Panc1 (cell line): ENCODE measurements at regions not wholly inside any gene's neighbourhood (a gene's known extent, or its start where the extent isn't known, plus 50 kb on each side); places are given as distances from the start of the nearest gene placed in this dataset.

Experiments
- ATAC-seq: fragments of 200-7000 bp; cut with Tn5 transposase; 2 replicates; pipeline ENCODE4 v1.9.1; 2020; ENCODE audit warnings: mild to moderate bottlenecking, moderate library complexity
- BruUV-seq: library from RNA; stranded (reverse); fragments of 400-500 nt; replicated peaks from 2 replicates; lab custom pipeline; 2021; lab: Mats Ljungman, UMichigan
- CTCF ChIA-PET: fragments of 300-600 bp; sonication (Branson Sonifier 250); formaldehyde crosslinking; loops from one replicate; lab custom pipeline; 2022; ENCODE audit warnings: antibody characterized with exemption; lab: Charles Lee
- POLR2A ChIA-PET: fragments of 300-600 bp; sonication (Branson Sonifier 250); formaldehyde crosslinking; loops from one replicate; lab custom pipeline; 2022; ENCODE audit warnings: antibody characterized with exemption; lab: Charles Lee
- DNase-seq: peaks from one replicate; pipeline ENCODE4 v3.0.0-alpha.2; 2010; ENCODE audit warnings: low read depth, low spot score
- H3K27ac ChIP-seq: 2 replicates; pipeline ENCODE4 v1.5.1; 2011; ENCODE audit warnings: mild to moderate bottlenecking, low read length, inconsistent platforms
- H3K27me3 ChIP-seq: fragments of 200-500 bp; sonication (Bioruptor generic); 2 replicates; pipeline ENCODE4 v1.6.0; 2014; ENCODE audit warnings: low read length, inconsistent platforms; ENCODE audit not compliant: control insufficient read depth, insufficient read depth
- H3K36me3 ChIP-seq: fragments of 200-500 bp; sonication (Bioruptor generic); 2 replicates; pipeline ENCODE4 v1.5.1; 2014; ENCODE audit warnings: inconsistent platforms, mild to moderate bottlenecking, low read length, moderate library complexity; ENCODE audit not compliant: control insufficient read depth, insufficient read depth
- H3K4me1 ChIP-seq: 2 replicates; pipeline ENCODE4 v1.5.1; 2011; ENCODE audit warnings: inconsistent platforms, mild to moderate bottlenecking, low read length, moderate library complexity; ENCODE audit not compliant: control insufficient read depth, insufficient read depth
- H3K4me3 ChIP-seq, 2 experiments: 2 replicates each; pipeline ENCODE4 v1.5.1; 2011 to 2012; ENCODE audit warnings: low read depth in 2 of 2, low read length in 2 of 2, mild to moderate bottlenecking in 2 of 2, inconsistent platforms in 1 of 2, moderate library complexity in 1 of 2
- H3K9me3 ChIP-seq: fragments of 200-500 bp; sonication (Bioruptor generic); 2 replicates; pipeline ENCODE4 v1.5.1; 2014; ENCODE audit warnings: low read depth, mild to moderate bottlenecking, inconsistent platforms, low read length, moderate library complexity; ENCODE audit not compliant: control insufficient read depth, insufficient read depth
- POLR2AphosphoS5 ChIP-seq: IDR thresholded peaks from 2 replicates; pipeline ENCODE4 v1.6.1; 2012; ENCODE audit warnings: mild to moderate bottlenecking, low read depth, low read length, moderate library complexity
- REST ChIP-seq, 2 experiments: IDR thresholded peaks; 2 replicates each; pipeline ENCODE4 v1.6.1; 2011 to 2012; ENCODE audit warnings: low read depth in 2 of 2, control low read depth in 1 of 2, low read length in 1 of 2, mild to moderate bottlenecking in 1 of 2, moderate library complexity in 1 of 2; ENCODE audit not compliant: insufficient read depth in 1 of 2
- SIN3A ChIP-seq: IDR thresholded peaks from 2 replicates; pipeline ENCODE4 v1.6.1; 2012; ENCODE audit warnings: low read depth, mild to moderate bottlenecking, low read length, moderate library complexity, borderline replicate concordance; ENCODE audit not compliant: insufficient read depth
- TCF7L2 ChIP-seq: IDR thresholded peaks from 2 replicates; pipeline ENCODE4 v1.6.1; 2011; ENCODE audit warnings: mild to moderate bottlenecking, low read depth, low read length, inconsistent platforms
- in situ Hi-C: cut with HindIII; loops from 2 replicates; pipeline ENCODE4 v1.10.0; 2016; ENCODE audit warnings: low sequenced_read_pairs, low pct_unique_long_range_greater_than_20kb
- intact Hi-C: fragments of 100-400 bp; cut with micrococcal nuclease; formaldehyde crosslinking; loops from one replicate; pipeline ENCODE4 v1.10.0; 2022; ENCODE audit not compliant: unreplicated experiment
- TF ChIP-seq, protein P1 (sequence below): fragments of 450-650 bp; IDR thresholded peaks from 2 replicates; pipeline ENCODE4 v1.5.1; 2017; ENCODE audit warnings: mild to moderate bottlenecking

GRCh38 chr12:41888285-41888684, 256.4 kb downstream of the GXYLT1 start:
- BruUV-seq = no TSS peak
- H3K4me1 ChIP-seq = no peaks in the 10 kb centered on the region
- no peaks in the 10 kb centered on the region for H3K36me3 ChIP-seq
- in situ Hi-C loops = no loop called here
- ChIA-PET POLR2A (no interaction called here), CTCF (no interaction called here)
- no peak overlapping the region for H3K4me3 ChIP-seq
- no peak for TF ChIP-seq TCF7L2
- TF ChIP-seq SIN3A = no peak
- TF ChIP-seq, protein P1, sequence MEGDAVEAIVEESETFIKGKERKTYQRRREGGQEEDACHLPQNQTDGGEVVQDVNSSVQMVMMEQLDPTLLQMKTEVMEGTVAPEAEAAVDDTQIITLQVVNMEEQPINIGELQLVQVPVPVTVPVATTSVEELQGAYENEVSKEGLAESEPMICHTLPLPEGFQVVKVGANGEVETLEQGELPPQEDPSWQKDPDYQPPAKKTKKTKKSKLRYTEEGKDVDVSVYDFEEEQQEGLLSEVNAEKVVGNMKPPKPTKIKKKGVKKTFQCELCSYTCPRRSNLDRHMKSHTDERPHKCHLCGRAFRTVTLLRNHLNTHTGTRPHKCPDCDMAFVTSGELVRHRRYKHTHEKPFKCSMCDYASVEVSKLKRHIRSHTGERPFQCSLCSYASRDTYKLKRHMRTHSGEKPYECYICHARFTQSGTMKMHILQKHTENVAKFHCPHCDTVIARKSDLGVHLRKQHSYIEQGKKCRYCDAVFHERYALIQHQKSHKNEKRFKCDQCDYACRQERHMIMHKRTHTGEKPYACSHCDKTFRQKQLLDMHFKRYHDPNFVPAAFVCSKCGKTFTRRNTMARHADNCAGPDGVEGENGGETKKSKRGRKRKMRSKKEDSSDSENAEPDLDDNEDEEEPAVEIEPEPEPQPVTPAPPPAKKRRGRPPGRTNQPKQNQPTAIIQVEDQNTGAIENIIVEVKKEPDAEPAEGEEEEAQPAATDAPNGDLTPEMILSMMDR = no peak
- TF ChIP-seq POLR2AphosphoS5 = no peak
- TF ChIP-seq REST (IDR thresholded peaks at IDR 0.05; ENCODE audit: insufficient read depth in 1 of 2, low read depth in 2 of 2, low read length in 1 of 2) = no peak
- ATAC-seq (no peak), DNase-seq (no peak)
- H3K9me3 ChIP-seq = no peaks in the 10 kb centered on the region
- no peaks in the 10 kb centered on the region for H3K27me3 ChIP-seq
- intact Hi-C loops = no loop called here
- H3K27ac ChIP-seq = no peak overlapping the region

- ChIA-PET CTCF (no interaction called here), POLR2A (no interaction called here)
- BruUV-seq = no TSS peak
- no peaks in the 10 kb centered on the region for H3K36me3 ChIP-seq
- H3K4me1 ChIP-seq = no peaks in the 10 kb centered on the region
- no peak overlapping the region for H3K4me3 ChIP-seq
- no peaks in the 10 kb centered on the region for H3K9me3 ChIP-seq
- in situ Hi-C loops = no loop called here
- H3K27ac ChIP-seq = no peak overlapping the region
- intact Hi-C loops = no loop called here
- ATAC-seq = no peak
- no peak for TF ChIP-seq SIN3A
- no peak for TF ChIP-seq TCF7L2
- TF ChIP-seq, protein P1 = no peak
- no peak for TF ChIP-seq POLR2AphosphoS5
- no peak for TF ChIP-seq REST (IDR thresholded peaks at IDR 0.05; ENCODE audit: insufficient read depth in 1 of 2, low read depth in 2 of 2, low read length in 1 of 2)
- no peak for DNase-seq
- no peaks in the 10 kb centered on the region for H3K27me3 ChIP-seq
These were observed 262.5 kb downstream of the GXYLT1 start for GRCh38 chr12:41881891-41882805.
